Peyer's patch (tissue), 4 donors: ENCODE measurements at regions not wholly inside any gene's neighbourhood (a gene's known extent, or its start where the extent isn't known, plus 50 kb on each side); places are given as distances from the start of the nearest gene placed in this dataset.
"Not testable (repeated sequence)": the region's sequence is repeated elsewhere in the genome, so short reads cannot be mapped to it uniquely, and the experiment has no call there.

ENCODE experiments used
- DNase-seq, 3 donors: peaks; one replicate each; pipeline ENCODE4 v3.0.0-alpha.2; 2017 to 2019
- H3K27ac ChIP-seq, 4 donors: fragments of 200-600 bp; sonication (generic); one replicate each; pipeline ENCODE4 v1.5.1; 2016 to 2019
- H3K27me3 ChIP-seq, 2 donors: fragments of 200-600 bp; sonication (generic); one replicate each; pipeline ENCODE4 v1.5.1; 2019
- H3K36me3 ChIP-seq, 3 donors: fragments of 200-600 bp; sonication (generic); one replicate each; pipeline ENCODE4 v1.5.1; 2016 to 2019
- H3K4me1 ChIP-seq, 4 donors: fragments of 200-600 bp; sonication (generic); one replicate each; pipeline ENCODE4 v1.5.1; 2016 to 2019
- H3K4me3 ChIP-seq, 4 donors: fragments of 200-600 bp; sonication (generic); 1 replicate in 3 of 4; 2 replicates in 1 of 4; pipeline ENCODE4 v1.5.1; 2016 to 2019; ENCODE audit warnings: mild to moderate bottlenecking in 1 of 4
- H3K9me3 ChIP-seq, 4 donors: fragments of 200-600 bp; sonication (generic); one replicate each; pipeline ENCODE4 v1.5.1; 2016 to 2019; ENCODE audit warnings: mild to moderate bottlenecking in 1 of 4
- CTCF ChIP-seq, 6 experiments: fragments of 450-650 bp in 4 of 6; fragments of 200-600 bp in 2 of 6; sonication (generic) in 1 of 6; IDR thresholded peaks; one replicate each; pipeline ENCODE4 v1.5.1; 2017 to 2019; ENCODE audit warnings: antibody characterized with exemption in 6 of 6, mild to moderate bottlenecking in 3 of 6, moderate library complexity in 1 of 6
- POLR2A ChIP-seq, 2 donors: fragments of 450-650 bp; IDR thresholded peaks; one replicate each; pipeline ENCODE4 v1.5.1; 2017; ENCODE audit warnings: antibody characterized with exemption in 2 of 2, mild to moderate bottlenecking in 2 of 2, moderate library complexity in 2 of 2

GRCh38 chr11:119586181-119586580, 142.8 kb downstream of the NECTIN1 start:
- Histone ChIP-seq H3K9me3 (no peaks in the 10 kb centered on the region), H3K36me3 (no peaks in the 10 kb centered on the region), H3K27me3 (peaks cover 0 to 7% of the 10 kb centered on the region in 2 donors), H3K4me3 (no peak overlapping the region), H3K27ac (no peak overlapping the region), H3K4me1 (peaks cover 0 to 15% (median 3%) of the 10 kb centered on the region in 4 donors)
- TF ChIP-seq POLR2A (IDR thresholded peaks at IDR 0.05) (no peak), CTCF (IDR thresholded peaks at IDR 0.05) (no peak)
- peak in 1 of 3 donors; percentile 28 for DNase-seq

GRCh38 chr11:119585043-119585781, 143.8 kb downstream of the NECTIN1 start:
- no peaks in the 10 kb centered on the region for H3K36me3 ChIP-seq
- peak overlapping the region; percentile 13 to 47 (median 28) for H3K4me3 ChIP-seq
- no peaks in the 10 kb centered on the region for H3K9me3 ChIP-seq
- peaks cover 0 to 15% (median 3%) of the 10 kb centered on the region in 4 donors for H3K4me1 ChIP-seq
- H3K27ac ChIP-seq: no peak overlapping the region
- peaks cover 0 to 7% of the 10 kb centered on the region in 2 donors for H3K27me3 ChIP-seq
- TF ChIP-seq POLR2A (IDR thresholded peaks at IDR 0.05) (no peak), CTCF (IDR thresholded peaks at IDR 0.05) (no peak)
- DNase-seq: peak in 1 of 3 donors; percentile 40

- peak in 1 of 3 donors; percentile 44 for DNase-seq
- no peaks in the 10 kb centered on the region for H3K9me3 ChIP-seq
- H3K27me3 ChIP-seq: peaks cover 0 to 7% of the 10 kb centered on the region in 2 donors
- TF ChIP-seq CTCF (IDR thresholded peaks at IDR 0.05): no peak
- peak overlapping the region; percentile 13 to 47 (median 28) for H3K4me3 ChIP-seq
- H3K27ac ChIP-seq: no peak overlapping the region
- peaks cover 0 to 15% (median 3%) of the 10 kb centered on the region in 4 donors for H3K4me1 ChIP-seq
- no peaks in the 10 kb centered on the region for H3K36me3 ChIP-seq
Observed at GRCh38 chr11:119584193-119585042, 144.6 kb downstream of the NECTIN1 start.

- Histone ChIP-seq H3K27me3 (peaks cover 0 to 7% of the 10 kb centered on the region in 2 donors), H3K36me3 (no peaks in the 10 kb centered on the region), H3K27ac (no peak overlapping the region), H3K4me1 (peaks cover 0 to 15% (median 3%) of the 10 kb centered on the region in 4 donors), H3K9me3 (no peaks in the 10 kb centered on the region), H3K4me3 (no peak overlapping the region)
- peak in 1 of 3 donors; percentile 13 for DNase-seq
- TF ChIP-seq CTCF (IDR thresholded peaks at IDR 0.05) (no peak), POLR2A (IDR thresholded peaks at IDR 0.05) (no peak)
Observed at GRCh38 chr11:119583585-119583984, 145.4 kb downstream of the NECTIN1 start.

GRCh38 chr11:119581396-119581795, 147.6 kb downstream of the NECTIN1 start:
- H3K9me3 ChIP-seq, H3K27ac ChIP-seq, H3K4me3 ChIP-seq, H3K27me3 ChIP-seq, H3K36me3 ChIP-seq: not testable (repeated sequence)
- peak in 1 of 3 donors; percentile 4 for DNase-seq
- H3K4me1 ChIP-seq: peaks cover 0 to 15% (median 3%) of the 10 kb centered on the region in 4 donors

- H3K27ac ChIP-seq: no peak overlapping the region
- TF ChIP-seq POLR2A (IDR thresholded peaks at IDR 0.05): no peak
- TF ChIP-seq CTCF (IDR thresholded peaks at IDR 0.05): no peak
- H3K27me3 ChIP-seq: peaks cover 0 to 7% of the 10 kb centered on the region in 2 donors
- no peak overlapping the region for H3K4me3 ChIP-seq
- no peak for DNase-seq
- peaks cover 0 to 15% (median 3%) of the 10 kb centered on the region in 4 donors for H3K4me1 ChIP-seq
- no peaks in the 10 kb centered on the region for H3K9me3 ChIP-seq
- no peaks in the 10 kb centered on the region for H3K36me3 ChIP-seq
Observed at GRCh38 chr11:119580751-119581150, 148.2 kb downstream of the NECTIN1 start.
